Islet of Langerhans (tissue), 1 donor: ENCODE measurements at regions not wholly inside any gene's neighbourhood (a gene's known extent, or its start where the extent isn't known, plus 50 kb on each side); places are given as distances from the start of the nearest gene placed in this dataset.
"Not testable (repeated sequence)": the region's sequence is repeated elsewhere in the genome, so short reads cannot be mapped to it uniquely, and the experiment has no call there.

ENCODE experiments used
- FAIRE-seq: peaks from one replicate; lab custom pipeline; 2011; peaks lifted over from hg19 to GRCh38; lab: Jason Lieb, UNC

GRCh38 chr1:233435622-233436021, 108.1 kb downstream of the MAP3K21 start:
- FAIRE-seq = no peak

GRCh38 chr1:233439721-233440120, 112.2 kb downstream of the MAP3K21 start:
- FAIRE-seq = no peak

- FAIRE-seq = peak; percentile 98
These were observed 113.5 kb downstream of the MAP3K21 start for GRCh38 chr1:233440951-233441401.

GRCh38 chr1:233442026-233442780, 114.7 kb downstream of the MAP3K21 start:
- no peak for FAIRE-seq

GRCh38 chr1:233443040-233443760, 115.7 kb downstream of the MAP3K21 start:
- no peak for FAIRE-seq

- no peak for FAIRE-seq
These were observed 117.0 kb downstream of the MAP3K21 start for GRCh38 chr1:233444484-233444883.

GRCh38 chr1:233445737-233446136, 118.2 kb downstream of the MAP3K21 start:
- no peak for FAIRE-seq

GRCh38 chr1:233446935-233447334, 119.4 kb downstream of the MAP3K21 start:
- FAIRE-seq = no peak

- no peak for FAIRE-seq
These were observed 120.7 kb downstream of the MAP3K21 start for GRCh38 chr1:233448109-233448689.

GRCh38 chr1:233452724-233453123, 125.2 kb downstream of the MAP3K21 start:
- FAIRE-seq = no peak

GRCh38 chr1:233453433-233454200, 126.1 kb downstream of the MAP3K21 start:
- no peak for FAIRE-seq

GRCh38 chr1:233459470-233459945, 132.0 kb downstream of the MAP3K21 start:
- FAIRE-seq = no peak

- FAIRE-seq = no peak
These were observed 132.4 kb downstream of the MAP3K21 start for GRCh38 chr1:233459968-233460367.

- no peak for FAIRE-seq
These were observed 133.2 kb downstream of the MAP3K21 start for GRCh38 chr1:233460692-233461091.

- FAIRE-seq = no peak
These were observed 134.3 kb downstream of the MAP3K21 start for GRCh38 chr1:233461847-233462246.

GRCh38 chr1:233463333-233463732, 135.8 kb downstream of the MAP3K21 start:
- FAIRE-seq = no peak

- no peak for FAIRE-seq
These were observed 138.3 kb downstream of the MAP3K21 start for GRCh38 chr1:233465745-233466343.

GRCh38 chr1:233470741-233471499, 143.0 kb upstream of the KCNK1 start:
- no peak for FAIRE-seq

GRCh38 chr1:233471851-233472250, 142.1 kb upstream of the KCNK1 start:
- FAIRE-seq = not testable (repeated sequence)

GRCh38 chr1:233472796-233473195, 141.1 kb upstream of the KCNK1 start:
- FAIRE-seq = not testable (repeated sequence)

- no peak for FAIRE-seq
These were observed 140.2 kb upstream of the KCNK1 start for GRCh38 chr1:233473549-233474204.
